H9 (cell line): ENCODE measurements at regions not wholly inside any gene's neighbourhood (a gene's known extent, or its start where the extent isn't known, plus 50 kb on each side); places are given as distances from the start of the nearest gene placed in this dataset.

Experiments used
- DNase-seq: peaks from one replicate; pipeline ENCODE4 v3.0.0-alpha.2; 2017
- H2AFZ ChIP-seq: one replicate; pipeline ENCODE4 v1.6.1; 2013; ENCODE audit warnings: mild to moderate bottlenecking, low read length, control low read depth, moderate library complexity
- H2AK5ac ChIP-seq: 2 replicates; pipeline ENCODE4 v1.6.1; 2013; ENCODE audit warnings: low read length, control low read depth, mixed read lengths; ENCODE audit not compliant: insufficient read length
- H2BK120ac ChIP-seq: one replicate; pipeline ENCODE4 v1.6.1; 2013; ENCODE audit warnings: low read depth, mild to moderate bottlenecking, low read length, control low read depth, inconsistent platforms; ENCODE audit not compliant: poor library complexity, severe bottlenecking
- H2BK12ac ChIP-seq: 2 replicates; pipeline ENCODE4 v1.6.1; 2013; ENCODE audit warnings: low read length, control low read depth, mixed read lengths, low read depth; ENCODE audit not compliant: insufficient read length
- H2BK15ac ChIP-seq: 2 replicates; pipeline ENCODE4 v1.6.1; 2013; ENCODE audit warnings: low read depth, low read length, control low read depth
- H2BK20ac ChIP-seq: one replicate; pipeline ENCODE4 v1.6.1; 2013; ENCODE audit warnings: low read depth, mild to moderate bottlenecking, low read length, control low read depth, inconsistent platforms; ENCODE audit not compliant: poor library complexity, severe bottlenecking
- H2BK5ac ChIP-seq: 2 replicates; pipeline ENCODE4 v1.6.1; 2013; ENCODE audit warnings: low read length, control low read depth, mixed read lengths; ENCODE audit not compliant: insufficient read length
- H3K14ac ChIP-seq: 2 replicates; pipeline ENCODE4 v1.6.1; 2013; ENCODE audit warnings: low read length, control low read depth; ENCODE audit not compliant: insufficient read depth
- H3K18ac ChIP-seq: 2 replicates; pipeline ENCODE4 v1.6.1; 2013; ENCODE audit warnings: low read depth, mild to moderate bottlenecking, mixed read lengths, low read length, control low read depth; ENCODE audit not compliant: insufficient read length
- H3K23ac ChIP-seq: 2 replicates; pipeline ENCODE4 v1.6.1; 2013; ENCODE audit warnings: low read length, control low read depth, mixed read lengths, low read depth; ENCODE audit not compliant: insufficient read length
- H3K23me2 ChIP-seq: 2 replicates; pipeline ENCODE4 v1.6.1; 2013; ENCODE audit warnings: low read depth, mild to moderate bottlenecking, mixed read lengths, low read length, control low read depth; ENCODE audit not compliant: insufficient read length, poor library complexity, severe bottlenecking
- H3K27ac ChIP-seq: 2 replicates; pipeline ENCODE4 v1.5.1; 2013; ENCODE audit warnings: low read length, control low read depth, mixed read lengths, low read depth; ENCODE audit not compliant: insufficient read length
- H3K27me3 ChIP-seq: 2 replicates; pipeline ENCODE4 v1.6.1; 2013; ENCODE audit warnings: low read length, control low read depth, inconsistent platforms; ENCODE audit not compliant: insufficient read depth
- H3K4ac ChIP-seq: 2 replicates; pipeline ENCODE4 v1.6.1; 2013; ENCODE audit warnings: low read depth, mild to moderate bottlenecking, control low read depth, inconsistent platforms, low read length, moderate library complexity
- H3K4me1 ChIP-seq: 2 replicates; pipeline ENCODE4 v1.6.1; 2013; ENCODE audit warnings: low read length, control low read depth, inconsistent platforms; ENCODE audit not compliant: insufficient read depth
- H3K4me2 ChIP-seq: 2 replicates; pipeline ENCODE4 v1.6.1; 2013; ENCODE audit warnings: low read length, control low read depth, mixed read lengths; ENCODE audit not compliant: insufficient read length, insufficient read depth
- H3K56ac ChIP-seq: 2 replicates; pipeline ENCODE4 v1.6.1; 2013; ENCODE audit warnings: low read depth, mild to moderate bottlenecking, mixed read lengths, low read length, control low read depth; ENCODE audit not compliant: insufficient read length
- H3K79me1 ChIP-seq: 2 replicates; pipeline ENCODE4 v1.6.1; 2013; ENCODE audit warnings: low read depth, mild to moderate bottlenecking, moderate library complexity, low read length, control low read depth, inconsistent platforms; ENCODE audit not compliant: insufficient read depth, poor library complexity, severe bottlenecking
- H3K79me2 ChIP-seq: 2 replicates; pipeline ENCODE4 v1.6.1; 2013; ENCODE audit warnings: low read length, control low read depth, inconsistent platforms; ENCODE audit not compliant: insufficient read depth
- H3K9ac ChIP-seq: 2 replicates; pipeline ENCODE4 v1.6.1; 2013; ENCODE audit warnings: low read length, control low read depth, mixed read lengths; ENCODE audit not compliant: insufficient read length; ENCODE audit errors: extremely low read depth
- H3K9me3 ChIP-seq: one replicate; pipeline ENCODE4 v1.6.1; 2013; ENCODE audit warnings: low read depth, low read length, inconsistent platforms; ENCODE audit not compliant: control insufficient read depth
- H3T11ph ChIP-seq: one replicate; pipeline ENCODE4 v1.6.1; 2013; ENCODE audit warnings: mild to moderate bottlenecking, low read length, control low read depth, inconsistent platforms
- H4K20me1 ChIP-seq: one replicate; pipeline ENCODE4 v1.6.1; 2013; ENCODE audit not compliant: control insufficient read depth, insufficient read length, insufficient read depth
- H4K5ac ChIP-seq: 2 replicates; pipeline ENCODE4 v1.6.1; 2013; ENCODE audit warnings: low read depth, mild to moderate bottlenecking, mixed read lengths, low read length, control low read depth; ENCODE audit not compliant: insufficient read length
- H4K8ac ChIP-seq: replicated peaks from 2 replicates; pipeline ENCODE4 v1.6.1; 2013; ENCODE audit warnings: low read length, control low read depth, mixed read lengths, low read depth; ENCODE audit not compliant: insufficient read length
- H4K91ac ChIP-seq: 2 replicates; pipeline ENCODE4 v1.6.1; 2013; ENCODE audit warnings: low read depth, mild to moderate bottlenecking, moderate library complexity, mixed read lengths, low read length, control low read depth; ENCODE audit not compliant: insufficient read length
- H3K27ac Mint-ChIP-seq, 3 experiments: 2 replicates in 2 of 3; 3 replicates in 1 of 3; pipeline ENCODE4 v1.8.0; 2020 to 2021; ENCODE audit warnings: mixed read lengths in 3 of 3, mild to moderate bottlenecking in 1 of 3, moderate library complexity in 1 of 3
- H3K27me3 Mint-ChIP-seq: 2 replicates; pipeline ENCODE4 v1.8.0; 2021; ENCODE audit warnings: low read depth, mild to moderate bottlenecking, moderate library complexity, mixed read lengths
- H3K36me3 Mint-ChIP-seq, 3 experiments: 2 replicates in 2 of 3; 3 replicates in 1 of 3; pipeline ENCODE4 v1.8.0; 2020 to 2021; ENCODE audit warnings: low read depth in 3 of 3, mixed read lengths in 3 of 3; ENCODE audit not compliant: insufficient read depth in 1 of 3
- H3K4me1 Mint-ChIP-seq, 2 experiments: 2 replicates each; pipeline ENCODE4 v1.8.0; 2020; ENCODE audit warnings: mixed read lengths in 2 of 2
- H3K4me3 Mint-ChIP-seq, 2 experiments: 2 replicates in 1 of 2; 3 replicates in 1 of 2; pipeline ENCODE4 v1.8.0; 2020 to 2021; ENCODE audit warnings: mild to moderate bottlenecking in 2 of 2, mixed read lengths in 2 of 2, moderate library complexity in 1 of 2
- H3K9me3 Mint-ChIP-seq, 2 experiments: 2 replicates in 1 of 2; 3 replicates in 1 of 2; pipeline ENCODE4 v1.8.0; 2020; ENCODE audit warnings: mild to moderate bottlenecking in 2 of 2, mixed read lengths in 2 of 2, moderate library complexity in 1 of 2
- CTCF ChIP-seq: fragments of 200-600 bp; sonication (generic); conservative IDR thresholded peaks from 3 replicates; pipeline ENCODE4 v1.8.0; 2021; ENCODE audit warnings: antibody characterized with exemption, mild to moderate bottlenecking
- WGBS: extraction: QIAGEN DNeasy Blood & Tissue Kit; methylation state at CpG from one replicate; pipeline ENCODE4 v1.1.7; 2013; ENCODE audit warnings: missing lambda C conversion rate, low lambda C conversion rate, mixed read lengths; ENCODE audit not compliant: insufficient read length; ENCODE audit errors: extremely low coverage; 5-methylcytosine and 5-hydroxymethylcytosine counted together

GRCh38 chr4:22203711-22204011 lies 255.1 kb upstream of the KCNIP4 start:
- no peak for TF ChIP-seq CTCF
- no peak overlapping the region for H4K5ac ChIP-seq
- H3K27me3 ChIP-seq, result no peaks in the 10 kb centered on the region
- H3K79me1 ChIP-seq, result no peaks in the 10 kb centered on the region
- Mint-ChIP-seq H3K27ac (no peak overlapping the region), H3K27me3 (no peaks in the 10 kb centered on the region), H3K36me3 (no peaks in the 10 kb centered on the region), H3K4me3 (no peak overlapping the region), H3K9me3 (no peaks in the 10 kb centered on the region), H3K4me1 (no peaks in the 10 kb centered on the region)
- H4K91ac ChIP-seq, result no peak overlapping the region
- no peak overlapping the region for H3K27ac ChIP-seq
- no CpG with 5 or more reads among the region's 1 CpG for WGBS
- H3K79me2 ChIP-seq, result no peaks in the 10 kb centered on the region
- H4K8ac ChIP-seq, result no peak overlapping the region
- H3K23me2 ChIP-seq, result no peaks in the 10 kb centered on the region
- no peak overlapping the region for H3K23ac ChIP-seq
- H3K4me1 ChIP-seq, result no peaks in the 10 kb centered on the region
- H3K9ac ChIP-seq, result no peak overlapping the region
- no peak overlapping the region for H2BK20ac ChIP-seq
- H2BK15ac ChIP-seq, result no peak overlapping the region
- no peak overlapping the region for H2AFZ ChIP-seq
- no peak overlapping the region for H3K56ac ChIP-seq
- no peak overlapping the region for H2BK12ac ChIP-seq
- H3K18ac ChIP-seq, result no peak overlapping the region
- no peak overlapping the region for H2AK5ac ChIP-seq
- H2BK120ac ChIP-seq, result no peak overlapping the region
- H3T11ph ChIP-seq, result no peak overlapping the region
- H2BK5ac ChIP-seq, result no peak overlapping the region
- H4K20me1 ChIP-seq, result no peaks in the 10 kb centered on the region
- no peak overlapping the region for H3K14ac ChIP-seq
- no peaks in the 10 kb centered on the region for H3K9me3 ChIP-seq
- no peak overlapping the region for H3K4ac ChIP-seq
- H3K4me2 ChIP-seq, result no peak overlapping the region
- DNase-seq, result no peak
